GM19023 (cell line): ENCODE measurements at regions not wholly inside any gene's neighbourhood (a gene's known extent, or its start where the extent isn't known, plus 50 kb on each side); places are given as distances from the start of the nearest gene placed in this dataset.
A peak's percentile ranks its signal among the peaks of the same experiment; 100 is the strongest.

Experiments used
- ATAC-seq: cut with Tn5 transposase; IDR thresholded peaks from one replicate; pipeline ENCODE4 v1.9.1; 2021; ENCODE audit warnings: mild to moderate bottlenecking, moderate library complexity; ENCODE audit not compliant: unreplicated experiment

GRCh38 chr4:56210397-56210796, 176.9 kb downstream of the AASDH start:
- no peak for ATAC-seq

GRCh38 chr4:56209767-56210166, 177.5 kb downstream of the AASDH start:
- no peak for ATAC-seq

- ATAC-seq: no peak
Measured at GRCh38 chr4:56208103-56208502, 179.2 kb downstream of the AASDH start.

DNA sequence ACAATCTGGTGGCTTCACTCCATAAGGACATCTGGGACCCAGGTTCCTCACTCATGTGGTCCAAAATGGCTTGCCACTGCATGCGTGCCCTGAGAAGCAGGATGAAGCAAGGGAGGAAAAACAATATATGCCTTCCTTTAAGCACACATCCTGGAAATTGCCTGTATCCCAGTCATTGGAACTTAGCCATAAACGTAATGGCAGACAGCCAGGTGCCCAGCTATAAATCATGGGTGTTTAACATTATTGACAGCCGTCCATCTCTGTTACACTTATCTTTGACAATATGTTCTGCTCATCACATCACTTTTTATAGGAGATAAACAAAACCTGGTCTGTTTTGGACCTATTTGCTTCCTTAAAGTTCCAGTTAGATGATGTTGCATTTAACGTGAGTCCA, 181.0 kb downstream of the AASDH start:
- no peak for ATAC-seq

- ATAC-seq: no peak
Measured at GRCh38 chr4:56200275-56200674, 187.0 kb downstream of the AASDH start.

- no peak for ATAC-seq
Measured at GRCh38 chr4:56198265-56198664, 189.0 kb downstream of the AASDH start.

DNA sequence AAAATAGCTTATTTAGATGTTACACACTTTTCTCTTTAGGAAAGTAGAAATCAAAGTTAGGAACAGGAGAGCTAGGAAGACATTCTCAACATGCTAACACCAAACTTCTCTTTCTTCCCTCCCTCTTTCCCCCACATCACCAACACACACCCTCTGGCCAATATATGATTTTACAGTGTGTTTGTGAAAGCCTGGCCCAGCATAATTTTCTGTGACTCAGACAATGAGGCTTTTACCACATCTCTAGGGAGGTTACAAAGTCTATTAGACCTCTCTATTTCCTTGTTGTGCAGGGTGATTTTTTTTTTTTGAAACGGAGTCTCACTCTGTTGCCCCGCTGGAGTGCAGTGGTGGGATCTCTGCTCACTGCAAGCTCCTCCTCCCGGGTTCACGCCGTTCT, 189.9 kb downstream of the AASDH start:
- no peak for ATAC-seq

- no peak for ATAC-seq
Measured at GRCh38 chr4:56195025-56195424, 192.3 kb downstream of the AASDH start.

- ATAC-seq: no peak
Measured at GRCh38 chr4:56191534-56191933, 195.8 kb downstream of the AASDH start.

GRCh38 chr4:56187688-56188087, 199.6 kb downstream of the AASDH start:
- ATAC-seq: no peak

GRCh38 chr4:56186808-56187523, 200.3 kb downstream of the AASDH start:
- ATAC-seq: no peak

DNA sequence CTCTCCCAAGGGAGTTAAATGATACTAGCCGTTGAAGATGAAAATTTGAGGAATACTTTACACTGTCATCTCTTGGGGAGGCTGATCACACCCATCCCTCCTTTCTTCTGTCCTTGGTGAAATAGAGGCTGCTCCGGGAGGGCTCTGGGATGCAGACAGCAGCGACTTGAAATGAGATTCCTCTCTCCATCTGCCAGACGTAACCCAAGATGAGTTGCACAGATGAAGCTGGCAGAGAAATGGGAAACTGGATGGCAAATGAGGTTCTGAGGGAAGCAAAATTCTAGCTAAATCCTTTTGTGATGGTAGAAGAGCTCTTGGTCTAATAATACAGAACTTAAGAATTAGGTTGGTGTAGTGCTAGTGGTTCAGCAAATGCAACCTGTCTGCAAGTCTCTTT, 201.4 kb downstream of the AASDH start:
- ATAC-seq: no peak

DNA sequence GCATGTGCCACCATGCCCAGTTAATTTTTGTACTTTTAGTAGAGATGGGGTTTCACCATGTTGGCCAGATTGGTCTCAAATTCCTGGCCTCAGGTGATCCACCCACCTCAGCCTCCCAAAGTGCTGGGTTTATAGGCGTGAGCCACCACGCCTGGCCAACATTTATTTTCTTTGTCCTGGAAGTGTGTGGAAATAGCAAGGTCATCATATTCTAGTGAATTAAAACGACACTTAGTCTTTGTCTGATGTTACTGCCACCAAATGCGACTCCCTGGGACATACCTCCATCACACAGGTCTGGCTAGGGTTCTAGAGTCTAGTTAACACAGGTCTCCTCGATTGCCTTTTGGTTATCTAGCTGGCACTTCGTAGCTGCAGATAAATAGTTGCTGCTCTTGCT, 203.1 kb downstream of the AASDH start:
- no peak for ATAC-seq

DNA sequence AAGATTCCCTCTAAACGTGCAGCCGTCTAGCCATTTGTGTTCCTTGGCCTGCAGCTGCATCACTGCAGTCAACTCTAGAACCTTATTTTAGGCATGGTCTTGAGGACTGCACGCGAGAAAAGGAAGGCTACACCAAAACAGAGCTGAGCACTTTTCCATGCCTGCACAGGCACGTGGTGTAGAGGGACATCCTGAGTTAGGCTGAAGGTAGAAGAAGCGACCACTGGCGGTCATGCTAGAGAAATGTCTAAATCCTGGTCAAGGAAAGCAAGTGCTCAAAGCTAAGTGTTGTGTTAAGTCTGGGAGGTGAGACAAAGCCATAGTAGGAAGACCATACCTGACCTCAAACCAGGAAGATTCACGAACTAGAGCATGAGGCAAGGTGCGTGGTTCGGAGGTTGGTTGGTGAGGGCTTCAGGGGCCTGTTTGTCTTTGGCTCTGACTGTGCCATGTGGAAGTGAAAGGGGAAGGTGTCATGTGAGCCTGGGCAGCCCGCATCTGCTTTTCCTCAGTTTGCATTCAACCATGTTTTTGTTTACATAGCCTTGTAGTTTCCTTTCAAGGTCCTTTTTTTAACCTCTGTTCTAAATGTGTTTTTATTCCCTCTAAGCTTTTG, 203.8 kb downstream of the AASDH start:
- ATAC-seq: peak; percentile 85

DNA sequence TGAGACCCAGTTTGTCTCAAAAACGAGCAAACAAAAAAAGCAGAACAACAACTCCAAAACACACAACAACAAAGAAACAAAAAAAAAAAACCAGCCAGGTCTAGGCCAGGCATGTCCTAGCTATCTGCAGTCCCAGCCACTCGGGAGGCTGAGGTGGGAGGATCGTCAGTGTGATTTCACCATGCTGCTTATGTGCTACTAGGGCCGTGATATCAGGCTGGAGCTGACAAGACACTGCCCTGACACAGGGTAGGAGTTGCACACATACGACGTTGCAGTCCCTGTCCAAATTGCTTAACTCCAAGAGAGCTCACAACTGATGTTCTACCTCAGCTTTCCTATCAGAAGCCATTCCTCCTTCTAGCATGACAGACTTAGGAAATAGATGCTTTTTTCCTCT, 204.9 kb downstream of the AASDH start:
- ATAC-seq: no peak

GRCh38 chr4:56181140-56181953, 205.9 kb downstream of the AASDH start:
- no peak for ATAC-seq

DNA sequence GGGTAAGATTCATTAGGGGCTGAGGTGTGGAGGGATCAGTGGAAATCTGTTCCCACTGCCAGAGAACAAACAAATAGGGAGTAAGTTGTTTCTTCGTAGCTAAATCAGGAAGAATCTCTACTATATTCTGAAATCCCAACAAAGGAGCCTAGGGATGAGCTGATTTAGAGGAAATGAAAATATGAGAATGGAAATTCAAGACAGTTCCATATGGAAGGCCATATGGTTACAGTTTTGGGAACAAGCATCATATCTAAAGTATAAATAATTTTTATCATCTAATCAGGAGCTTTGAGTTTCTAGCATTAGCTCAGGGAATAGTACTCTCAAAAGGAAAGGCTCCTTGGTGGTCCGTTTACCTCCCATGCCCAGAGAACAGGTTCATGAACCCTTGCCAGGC, 218.2 kb downstream of the AASDH start:
- ATAC-seq: no peak

GRCh38 chr4:56164907-56165306, 216.2 kb downstream of the CEP135 start:
- no peak for ATAC-seq

DNA sequence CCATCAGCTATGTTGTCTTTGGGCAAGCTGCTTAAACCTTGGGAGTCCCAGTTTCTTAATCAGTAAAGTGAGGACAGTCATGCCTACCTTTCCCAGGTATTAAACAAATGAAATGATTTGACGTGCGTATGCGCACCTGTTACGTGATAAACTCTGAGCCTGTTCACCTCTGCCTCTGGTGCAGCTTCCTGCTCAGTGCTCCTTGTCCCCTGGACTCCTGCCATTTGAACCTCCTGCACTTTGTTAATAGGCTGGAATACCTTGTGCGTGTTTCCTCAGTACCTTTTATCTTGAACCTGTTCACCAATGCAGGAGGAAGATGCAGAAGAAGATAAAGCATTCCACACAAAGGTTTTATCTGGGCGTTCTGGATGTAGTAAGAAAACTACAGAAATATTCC, 211.9 kb downstream of the CEP135 start:
- ATAC-seq: no peak

GRCh38 chr4:56158483-56158882, 209.7 kb downstream of the CEP135 start:
- ATAC-seq: no peak

GRCh38 chr4:56156141-56156540, 207.4 kb downstream of the CEP135 start:
- ATAC-seq: no peak

- no peak for ATAC-seq
Measured at GRCh38 chr4:56155432-56155831, 206.7 kb downstream of the CEP135 start.
